Fibroblast of pulmonary artery (primary cell): ENCODE measurements at regions not wholly inside any gene's neighbourhood (a gene's known extent, or its start where the extent isn't known, plus 50 kb on each side); places are given as distances from the start of the nearest gene placed in this dataset.
A peak's percentile ranks its signal among the peaks of the same experiment; 100 is the strongest.

Source experiments
- DNase-seq: peaks from one replicate; pipeline ENCODE4 v3.0.0-alpha.2; 2010; ENCODE audit warnings: low read depth
- H3K4me3 ChIP-seq: replicated peaks from 2 replicates; pipeline ENCODE4 v1.5.1; 2011; ENCODE audit warnings: low read depth, mild to moderate bottlenecking, control low read depth, low read length, moderate library complexity
- TF ChIP-seq, protein P1 (sequence below): IDR thresholded peaks from 2 replicates; pipeline ENCODE4 v1.5.1; 2011; ENCODE audit warnings: mild to moderate bottlenecking, control low read depth, low read length, inconsistent platforms; ENCODE audit errors: missing control alignments

GRCh38 chr15:66880380-66881155, 178.5 kb downstream of the SMAD6 start:
- TF ChIP-seq, protein P1, sequence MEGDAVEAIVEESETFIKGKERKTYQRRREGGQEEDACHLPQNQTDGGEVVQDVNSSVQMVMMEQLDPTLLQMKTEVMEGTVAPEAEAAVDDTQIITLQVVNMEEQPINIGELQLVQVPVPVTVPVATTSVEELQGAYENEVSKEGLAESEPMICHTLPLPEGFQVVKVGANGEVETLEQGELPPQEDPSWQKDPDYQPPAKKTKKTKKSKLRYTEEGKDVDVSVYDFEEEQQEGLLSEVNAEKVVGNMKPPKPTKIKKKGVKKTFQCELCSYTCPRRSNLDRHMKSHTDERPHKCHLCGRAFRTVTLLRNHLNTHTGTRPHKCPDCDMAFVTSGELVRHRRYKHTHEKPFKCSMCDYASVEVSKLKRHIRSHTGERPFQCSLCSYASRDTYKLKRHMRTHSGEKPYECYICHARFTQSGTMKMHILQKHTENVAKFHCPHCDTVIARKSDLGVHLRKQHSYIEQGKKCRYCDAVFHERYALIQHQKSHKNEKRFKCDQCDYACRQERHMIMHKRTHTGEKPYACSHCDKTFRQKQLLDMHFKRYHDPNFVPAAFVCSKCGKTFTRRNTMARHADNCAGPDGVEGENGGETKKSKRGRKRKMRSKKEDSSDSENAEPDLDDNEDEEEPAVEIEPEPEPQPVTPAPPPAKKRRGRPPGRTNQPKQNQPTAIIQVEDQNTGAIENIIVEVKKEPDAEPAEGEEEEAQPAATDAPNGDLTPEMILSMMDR, result no peak
- no peak overlapping the region for H3K4me3 ChIP-seq
- no peak for DNase-seq

DNA sequence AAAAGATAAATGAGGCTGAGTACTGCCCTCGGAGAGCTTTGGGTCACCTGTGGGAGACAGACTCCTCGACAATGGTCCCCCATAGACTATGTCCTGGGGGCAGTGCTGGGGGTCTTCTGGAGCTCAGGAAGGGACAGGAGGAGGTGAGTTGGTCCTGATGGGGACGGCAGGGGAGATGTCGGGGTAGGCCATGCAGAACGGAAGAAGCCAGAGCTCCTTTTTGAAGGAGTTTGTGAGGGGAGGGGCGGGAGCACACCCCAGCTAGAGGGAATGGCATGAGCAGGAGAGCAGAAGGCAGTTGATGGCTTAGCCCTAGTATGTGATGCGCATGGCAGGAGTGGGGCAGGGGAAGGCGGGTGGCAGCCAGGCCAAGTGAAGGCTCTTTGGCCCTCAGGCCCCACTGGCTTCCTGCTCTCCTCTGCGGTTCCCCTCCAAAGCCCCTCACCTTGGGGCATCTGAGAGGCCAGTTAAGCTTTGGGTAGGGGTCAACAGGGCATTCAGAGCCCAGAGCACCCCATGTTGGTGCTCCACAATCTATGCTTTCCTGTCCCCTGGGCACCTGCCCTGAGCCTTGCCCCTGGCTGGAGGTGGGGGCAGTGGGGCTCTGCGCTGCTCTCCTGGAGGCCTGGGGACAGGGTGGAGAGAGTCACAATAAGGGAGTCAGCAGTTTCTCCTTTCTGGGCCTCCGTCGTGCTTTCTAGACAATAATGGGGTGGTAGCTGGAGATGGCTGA, 179.3 kb downstream of the SMAD6 start:
- no peak for DNase-seq
- no peak overlapping the region for H3K4me3 ChIP-seq
- TF ChIP-seq, protein P1, result no peak

DNA sequence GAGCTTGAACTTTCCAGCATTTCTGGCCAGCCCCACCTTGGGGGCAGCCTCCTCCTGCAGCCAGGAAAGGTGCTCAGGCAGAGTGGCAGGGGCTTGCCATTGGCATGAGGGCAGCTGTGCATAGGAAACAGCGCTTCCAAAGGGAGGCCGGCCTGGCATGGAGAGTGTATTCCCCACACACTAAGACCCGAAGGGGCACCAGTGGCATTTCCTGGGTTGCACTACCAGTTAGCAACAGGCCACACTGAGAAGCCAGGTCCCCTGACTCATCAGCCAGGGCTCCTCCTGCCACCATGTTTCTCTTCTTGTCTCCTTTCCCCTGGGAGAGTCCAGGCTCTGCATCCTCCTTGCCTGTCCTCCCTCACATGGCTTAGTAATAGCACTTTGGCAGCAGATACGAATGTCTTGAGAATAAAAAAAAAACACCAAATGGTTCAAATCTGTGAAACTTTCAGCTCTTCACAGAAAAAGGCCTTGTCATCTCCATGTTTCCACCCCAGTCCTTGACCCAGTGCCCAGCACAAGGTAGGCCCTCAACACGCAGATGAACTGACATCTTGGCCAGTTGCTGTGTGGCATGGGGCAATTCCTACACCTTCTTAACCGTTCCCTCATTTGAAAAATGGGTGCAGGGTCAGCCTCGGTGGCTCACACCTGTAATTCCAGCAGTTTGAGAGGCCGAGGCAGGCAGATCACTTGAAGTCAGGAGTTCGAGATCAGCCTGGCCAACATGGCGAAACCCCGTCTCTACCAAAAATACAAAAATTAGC, 180.4 kb downstream of the SMAD6 start:
- DNase-seq, result peak; percentile 79
- H3K4me3 ChIP-seq, result no peak overlapping the region
- TF ChIP-seq, protein P1, result no peak

DNA sequence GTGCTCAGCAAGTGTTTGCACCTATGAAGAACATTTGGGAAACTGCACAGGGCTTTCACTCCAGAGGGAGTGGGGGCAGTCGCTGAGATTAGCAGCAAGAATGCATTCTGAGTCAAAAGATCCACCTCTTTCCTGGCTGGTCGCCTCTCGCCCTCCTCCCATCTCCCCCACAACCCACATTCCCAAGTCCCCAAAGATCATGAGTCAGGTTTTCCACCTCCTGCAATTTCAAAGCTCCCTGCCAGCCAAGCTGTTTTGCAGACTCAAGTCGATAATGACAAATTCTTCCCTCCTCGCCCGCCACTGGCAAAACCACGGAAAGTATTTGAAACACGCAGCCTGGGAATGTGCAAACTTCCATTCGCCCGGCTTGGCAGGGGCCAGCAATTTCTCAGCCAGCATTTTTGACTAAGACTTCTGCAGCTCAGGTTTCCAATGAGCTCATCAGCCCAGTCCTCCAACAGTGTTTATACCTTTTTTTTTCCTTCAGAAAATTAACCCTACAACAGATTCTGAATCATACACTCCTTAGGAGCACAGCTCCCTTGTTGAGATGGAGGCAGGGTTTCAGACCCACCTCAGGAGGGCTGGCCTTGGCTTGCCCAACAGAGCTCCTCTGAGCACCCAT, 181.4 kb downstream of the SMAD6 start:
- DNase-seq, result peak; percentile 100
- TF ChIP-seq, protein P1, result no peak
- no peak overlapping the region for H3K4me3 ChIP-seq

DNA sequence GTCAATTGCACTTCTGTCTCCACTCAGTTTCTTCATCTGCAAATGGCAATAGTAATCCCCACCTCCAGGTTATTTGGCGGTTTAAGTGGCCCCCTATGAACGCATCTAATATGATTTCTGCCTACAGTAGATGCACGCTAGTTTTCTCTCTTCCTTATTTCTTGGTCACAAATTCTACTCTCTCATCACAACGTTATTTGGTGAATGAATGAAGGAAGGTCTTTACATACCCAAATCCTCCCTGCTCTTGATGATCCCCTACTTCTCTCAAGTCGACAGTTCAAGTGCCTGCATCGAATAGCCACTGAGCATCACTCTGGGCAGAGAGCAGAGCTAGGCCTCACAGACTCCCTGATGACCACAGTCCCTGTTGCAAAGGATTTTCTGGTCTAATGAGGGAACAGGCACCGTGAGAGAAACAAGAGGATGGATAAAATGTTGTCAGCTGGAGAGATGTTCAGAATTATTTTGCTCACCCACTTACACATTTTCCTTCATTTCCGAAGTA, 181.2 kb upstream of the SMAD3 start:
- no peak for DNase-seq
- H3K4me3 ChIP-seq, result no peak overlapping the region
- TF ChIP-seq, protein P1, result no peak

DNA sequence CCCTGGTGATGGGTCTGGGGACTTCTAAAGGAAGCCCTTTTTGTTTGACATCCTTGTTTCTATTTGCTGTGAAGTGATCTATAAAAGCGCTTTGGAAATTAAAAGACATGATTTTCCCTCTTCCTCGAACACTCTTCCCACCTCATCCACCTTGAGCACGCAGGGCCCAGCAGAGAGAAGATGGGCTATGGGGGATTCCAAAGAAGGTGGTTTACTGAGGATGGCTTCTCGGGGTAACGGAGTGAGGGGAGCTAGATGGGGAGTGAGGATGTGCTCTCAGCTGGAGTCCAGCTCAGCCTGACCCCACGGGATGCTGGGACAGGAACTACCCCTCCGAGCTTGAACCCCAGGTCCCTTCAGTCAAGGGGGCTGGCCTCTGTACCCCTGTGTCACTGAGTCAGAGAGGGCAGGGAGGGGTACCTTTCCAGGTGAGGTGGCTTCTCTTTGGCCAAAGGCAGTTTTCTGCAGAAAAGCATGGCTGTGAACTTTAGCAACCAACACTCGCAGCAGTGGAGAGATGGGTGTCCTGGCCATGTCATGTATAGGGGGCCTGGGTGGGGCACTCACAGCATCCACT, 180.7 kb upstream of the SMAD3 start:
- no peak overlapping the region for H3K4me3 ChIP-seq
- no peak for DNase-seq
- TF ChIP-seq, protein P1, result no peak
